ENCODE measurements at regions not wholly inside any gene's neighbourhood (a gene's known extent, or its start where the extent isn't known, plus 50 kb on each side); places are given as distances from the start of the nearest gene placed in this dataset.
A peak's percentile ranks its signal among the peaks of the same experiment; 100 is the strongest.
"Not testable (repeated sequence)": the region's sequence is repeated elsewhere in the genome, so short reads cannot be mapped to it uniquely, and the experiment has no call there.

GRCh38 chr11:71723991-71724390 lies 109.0 kb upstream of the DEFB108B start:
- not testable (repeated sequence) for DNase-seq

GRCh38 chr11:71730748-71731147 lies 102.3 kb upstream of the DEFB108B start:
- not testable (repeated sequence) for DNase-seq

GRCh38 chr11:71734368-71734767 lies 98.6 kb upstream of the DEFB108B start:
- not testable (repeated sequence) for DNase-seq

- DNase-seq, result not testable (repeated sequence)
Measured at GRCh38 chr11:71738317-71738716, 94.7 kb upstream of the DEFB108B start.

GRCh38 chr11:71743385-71743784 lies 89.6 kb upstream of the DEFB108B start:
- not testable (repeated sequence) for DNase-seq

GRCh38 chr11:71745656-71746055 lies 87.3 kb upstream of the DEFB108B start:
- DNase-seq, result not testable (repeated sequence)

GRCh38 chr11:71746263-71746662 lies 86.7 kb upstream of the DEFB108B start:
- not testable (repeated sequence) for DNase-seq

- not testable (repeated sequence) for DNase-seq
Measured at GRCh38 chr11:71748965-71749620, 83.9 kb upstream of the DEFB108B start.

- DNase-seq, result not testable (repeated sequence)
Measured at GRCh38 chr11:71750908-71751307, 82.1 kb upstream of the DEFB108B start.

- peak; percentile 67 for DNase-seq
Measured at GRCh38 chr11:71764695-71765491, 68.1 kb upstream of the DEFB108B start.

GRCh38 chr11:71767016-71767415 lies 66.0 kb upstream of the DEFB108B start:
- DNase-seq, result not testable (repeated sequence)

- DNase-seq, result not testable (repeated sequence)
Measured at GRCh38 chr11:71772193-71772592, 60.8 kb upstream of the DEFB108B start.

GRCh38 chr11:71774603-71775222 lies 58.3 kb upstream of the DEFB108B start:
- DNase-seq, result no peak

- not testable (repeated sequence) for DNase-seq
Measured at GRCh38 chr11:71780116-71780515, 52.9 kb upstream of the DEFB108B start.

GRCh38 chr11:71780771-71781170 lies 52.2 kb upstream of the DEFB108B start:
- DNase-seq, result not testable (repeated sequence)

GRCh38 chr11:71781491-71781890 lies 51.5 kb upstream of the DEFB108B start:
- DNase-seq, result not testable (repeated sequence)

GRCh38 chr11:71782229-71782861 lies 50.7 kb upstream of the DEFB108B start:
- DNase-seq, result not testable (repeated sequence)

GRCh38 chr11:71783191-71783590 lies 49.8 kb upstream of the DEFB108B start:
- not testable (repeated sequence) for DNase-seq

Data from NCI-H226 (cell line).